Common myeloid progenitor, CD34-positive (primary cell): ENCODE measurements at regions not wholly inside any gene's neighbourhood (a gene's known extent, or its start where the extent isn't known, plus 50 kb on each side); places are given as distances from the start of the nearest gene placed in this dataset.

Experiments
- CTCF ChIA-PET: fragments of 350-600 bp; sonication (Branson Sonifier 250); formaldehyde crosslinking; loops from one replicate; lab custom pipeline; 2021; ENCODE audit warnings: antibody characterized with exemption; lab: Charles Lee
- POLR2A ChIA-PET: fragments of 350-600 bp; sonication (Branson Sonifier 250); formaldehyde crosslinking; loops from one replicate; lab custom pipeline; 2021; ENCODE audit warnings: antibody characterized with exemption; lab: Charles Lee
- DNase-seq, 3 donors: peaks; one replicate each; pipeline versions ENCODE4 v3.0.0 to v3.0.0-alpha.2; 2013
- H3K27ac ChIP-seq, 2 experiments: 1 replicate in 1 of 2; 2 replicates in 1 of 2; pipeline ENCODE4 v1.7.0; 2013; ENCODE audit warnings: inconsistent platforms in 2 of 2, low read length in 2 of 2, mild to moderate bottlenecking in 2 of 2, low read depth in 1 of 2, moderate library complexity in 1 of 2; ENCODE audit not compliant: severe bottlenecking in 2 of 2, insufficient read depth in 1 of 2, poor library complexity in 1 of 2
- H3K27me3 ChIP-seq, 5 experiments: replicated peaks in 2 of 5; 1 replicate in 3 of 5; 2 replicates in 2 of 5; pipeline versions ENCODE4 v1.6.1 to v1.7.0; 2013; ENCODE audit warnings: low read length in 4 of 5, mild to moderate bottlenecking in 2 of 5, moderate library complexity in 2 of 5, inconsistent platforms in 1 of 5; ENCODE audit not compliant: insufficient read depth in 5 of 5, control insufficient read depth in 4 of 5
- H3K36me3 ChIP-seq, 4 experiments: 1 replicate in 2 of 4; 2 replicates in 2 of 4; pipeline versions ENCODE4 v1.6.1 to v1.7.0; 2013; ENCODE audit warnings: low read length in 3 of 4, control low read depth in 1 of 4, mild to moderate bottlenecking in 1 of 4; ENCODE audit not compliant: control insufficient read depth in 4 of 4, insufficient read depth in 4 of 4
- H3K4me1 ChIP-seq, 4 experiments: 1 replicate in 3 of 4; 2 replicates in 1 of 4; pipeline versions ENCODE4 v1.6.1 to v1.7.1; 2013; ENCODE audit warnings: low read length in 3 of 4, mild to moderate bottlenecking in 3 of 4, control low read depth in 1 of 4, inconsistent platforms in 1 of 4, moderate library complexity in 1 of 4; ENCODE audit not compliant: control insufficient read depth in 4 of 4, insufficient read depth in 4 of 4; ENCODE audit errors: control extremely low read depth in 1 of 4
- H3K4me3 ChIP-seq, 7 experiments: 1 replicate in 4 of 7; 2 replicates in 3 of 7; pipeline versions ENCODE4 v1.5.1 to v1.7.0; 2013; ENCODE audit warnings: mild to moderate bottlenecking in 7 of 7, low read length in 6 of 7, moderate library complexity in 6 of 7, inconsistent platforms in 2 of 7, low read depth in 2 of 7, control low read depth in 1 of 7; ENCODE audit not compliant: insufficient read depth in 4 of 7, control insufficient read depth in 1 of 7; ENCODE audit errors: extremely low read depth in 1 of 7
- H3K9me3 ChIP-seq, 5 experiments: 1 replicate in 4 of 5; 2 replicates in 1 of 5; pipeline versions ENCODE4 v1.6.1 to v1.7.1; 2013; ENCODE audit warnings: low read length in 4 of 5, mild to moderate bottlenecking in 2 of 5, inconsistent platforms in 1 of 5, low read depth in 1 of 5, moderate library complexity in 1 of 5; ENCODE audit not compliant: control insufficient read depth in 4 of 5, insufficient read depth in 2 of 5; ENCODE audit errors: control extremely low read depth in 1 of 5
- WGBS: methylation state at CpG from one replicate; pipeline ENCODE4 v1.1.5; 2013; ENCODE audit not compliant: insufficient coverage; 5-methylcytosine and 5-hydroxymethylcytosine counted together

DNA sequence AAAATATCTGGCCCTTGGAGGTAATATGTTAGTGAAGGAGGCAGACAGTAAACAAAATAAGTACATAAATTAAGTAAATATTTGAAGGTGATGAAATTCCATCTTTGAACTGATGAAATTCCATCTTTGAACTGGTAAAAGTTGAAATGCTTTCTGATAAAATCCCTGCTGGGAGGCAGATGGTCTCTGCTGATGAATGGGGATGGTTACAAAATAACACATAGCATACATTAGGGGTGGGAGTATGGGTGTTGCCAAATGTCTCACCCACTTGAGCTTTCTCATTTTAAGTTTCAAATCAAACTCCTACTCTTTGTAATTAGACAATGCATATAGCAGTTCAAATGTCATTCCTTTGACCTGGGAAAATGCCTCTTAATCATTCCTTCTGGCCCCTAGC, 77.5 kb upstream of the SORCS3 start:
- Histone ChIP-seq H3K4me1 (no peaks in the 10 kb centered on the region), H3K36me3 (no peaks in the 10 kb centered on the region), H3K9me3 (peaks cover 0 to 7% (median 1%) of the 10 kb centered on the region in 5 experiments), H3K27me3 (peaks cover 0 to 2% (median 0%) of the 10 kb centered on the region in 5 experiments), H3K27ac (no peak overlapping the region), H3K4me3 (no peak overlapping the region)
- POLR2A ChIA-PET: no interaction called here
- CTCF ChIA-PET: no interaction called here
- no peak for DNase-seq

DNA sequence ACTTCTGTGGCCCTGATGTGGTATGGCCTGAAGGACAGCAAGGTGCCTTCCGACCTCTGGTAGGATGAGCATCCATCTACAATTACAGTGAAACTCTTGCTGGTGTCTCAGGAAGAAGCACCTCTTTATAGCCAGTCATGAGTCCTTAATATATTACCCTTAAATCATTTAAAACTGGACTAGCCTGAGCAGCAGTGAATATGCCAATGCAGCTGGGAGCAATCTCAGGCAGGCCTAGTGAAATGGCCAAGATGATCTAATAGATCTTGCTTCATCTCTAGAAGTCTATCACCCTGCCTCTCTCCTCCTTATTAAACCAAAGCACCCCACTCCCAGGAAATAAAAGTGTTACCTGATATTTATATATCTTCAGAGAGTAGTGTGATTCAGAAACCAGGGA, 66.7 kb upstream of the SORCS3 start:
- POLR2A ChIA-PET: no interaction called here
- Histone ChIP-seq H3K4me1 (no peaks in the 10 kb centered on the region), H3K36me3 (no peaks in the 10 kb centered on the region), H3K9me3 (peaks cover 0 to 15% (median under 1%) of the 10 kb centered on the region in 5 experiments), H3K4me3 (no peak overlapping the region), H3K27me3 (peaks cover 0 to 3% (median 0%) of the 10 kb centered on the region in 5 experiments), H3K27ac (no peak overlapping the region)
- no peak for DNase-seq
- WGBS: no CpG with 5 or more reads among the region's 1 CpG
- CTCF ChIA-PET: no interaction called here

DNA sequence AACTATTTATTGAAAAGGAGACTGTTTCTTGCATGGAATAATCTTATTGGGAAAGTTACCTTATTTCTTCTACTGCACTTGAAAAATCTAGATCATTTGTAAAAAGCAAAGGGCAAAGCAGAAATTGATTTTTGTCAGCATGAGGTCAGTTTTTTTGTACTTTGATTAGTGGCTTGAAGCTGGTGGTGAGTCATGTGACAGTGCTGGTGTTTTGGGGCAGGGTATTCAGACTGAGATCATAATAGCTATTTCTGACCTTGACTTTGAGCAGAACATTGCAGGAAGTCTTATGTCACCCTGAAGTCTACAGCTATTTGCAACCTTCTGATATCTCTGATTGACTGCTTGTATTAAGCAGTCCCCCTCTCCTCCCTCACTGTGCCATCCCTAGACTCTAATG, 66.3 kb upstream of the SORCS3 start:
- Histone ChIP-seq H3K36me3 (no peaks in the 10 kb centered on the region), H3K27me3 (peaks cover 0 to 3% (median under 1%) of the 10 kb centered on the region in 5 experiments), H3K4me3 (no peak overlapping the region), H3K9me3 (peaks cover 0 to 11% (median 0%) of the 10 kb centered on the region in 5 experiments), H3K27ac (no peak overlapping the region), H3K4me1 (no peaks in the 10 kb centered on the region)
- ChIA-PET CTCF (no interaction called here), POLR2A (no interaction called here)
- DNase-seq: no peak

DNA sequence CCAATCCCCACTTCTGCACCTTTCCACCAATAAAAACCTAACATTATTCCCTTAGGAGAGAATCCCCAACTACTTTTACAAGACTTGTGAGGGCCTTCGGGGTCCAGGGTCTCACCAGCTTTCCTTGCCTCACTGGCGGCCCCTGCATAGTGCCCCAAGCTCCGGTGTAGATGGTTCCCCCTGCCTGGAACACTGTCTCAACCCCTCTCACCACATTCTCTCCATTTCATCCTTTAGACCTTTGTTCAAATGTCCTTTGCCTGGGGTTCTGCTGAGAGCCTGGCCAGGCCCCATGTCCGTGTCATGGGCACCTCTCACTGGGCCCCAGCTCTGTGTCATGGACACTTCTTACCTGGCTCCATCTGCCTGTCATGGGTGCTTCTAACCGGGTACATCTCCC, 64.5 kb upstream of the SORCS3 start:
- POLR2A ChIA-PET: no interaction called here
- WGBS: 100% methylated on average over 5 of the region's 5 CpGs
- Histone ChIP-seq H3K27ac (no peak overlapping the region), H3K27me3 (peaks cover 0 to 10% (median 1%) of the 10 kb centered on the region in 5 experiments), H3K4me3 (no peak overlapping the region), H3K36me3 (no peaks in the 10 kb centered on the region), H3K9me3 (peaks cover 0 to 3% (median 0%) of the 10 kb centered on the region in 5 experiments), H3K4me1 (no peaks in the 10 kb centered on the region)
- DNase-seq: no peak
- CTCF ChIA-PET: no interaction called here

- Histone ChIP-seq H3K27ac (no peak overlapping the region), H3K36me3 (no peaks in the 10 kb centered on the region), H3K4me3 (no peak overlapping the region), H3K27me3 (peaks cover 0 to 10% (median 1%) of the 10 kb centered on the region in 5 experiments), H3K9me3 (no peaks in the 10 kb centered on the region), H3K4me1 (no peaks in the 10 kb centered on the region)
- ChIA-PET CTCF (interaction anchor here (6.3 kb wide), 1 partner anchor 170 kb away, joined by 32 read pairs; no protein-coding TSS in a partner anchor), POLR2A (no interaction called here)
- DNase-seq: no peak
- WGBS: no CpG with 5 or more reads among the region's 5 CpGs
These were observed 63.9 kb upstream of the SORCS3 start for GRCh38 chr10:104577163-104577562.

- DNase-seq: no peak
- Histone ChIP-seq H3K27me3 (peaks cover 0 to 10% (median 1%) of the 10 kb centered on the region in 5 experiments), H3K9me3 (peaks cover 0 to 1% (median 0%) of the 10 kb centered on the region in 5 experiments), H3K4me1 (no peaks in the 10 kb centered on the region), H3K27ac (no peak overlapping the region), H3K36me3 (no peaks in the 10 kb centered on the region), H3K4me3 (no peak overlapping the region)
- ChIA-PET POLR2A (no interaction called here), CTCF (interaction anchor here (2.2 to 6.3 kb wide), 2 partner anchors 14 to 171 kb away, joined by 6 to 32 read pairs; no protein-coding TSS in a partner anchor)
- 78% methylated on average over 8 of the region's 12 CpGs for WGBS
These were observed 63.1 kb upstream of the SORCS3 start for GRCh38 chr10:104577861-104578521.

DNA sequence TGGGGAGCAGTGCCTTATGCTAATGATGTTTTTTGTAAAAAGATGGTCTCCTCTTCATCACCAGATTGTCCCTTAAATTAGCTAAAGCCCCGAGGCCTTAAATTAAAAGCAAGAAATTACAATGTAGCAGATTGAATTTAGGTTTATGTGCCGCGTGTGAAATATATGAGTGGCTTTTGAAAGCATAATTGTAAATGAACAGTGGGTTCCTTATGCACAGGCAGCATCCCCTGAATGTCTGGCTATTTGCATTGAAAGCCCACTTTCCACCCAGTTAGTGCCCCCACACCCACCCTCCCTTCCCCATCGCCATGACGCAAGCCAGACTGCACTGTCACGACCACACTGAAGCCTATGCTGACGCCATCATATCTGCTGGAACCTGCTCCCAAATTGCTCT, 62.4 kb upstream of the SORCS3 start:
- no peak for DNase-seq
- no peak overlapping the region for H3K4me3 ChIP-seq
- H3K36me3 ChIP-seq: no peaks in the 10 kb centered on the region
- POLR2A ChIA-PET: no interaction called here
- H3K27me3 ChIP-seq: peaks cover 0 to 10% (median 1%) of the 10 kb centered on the region in 5 experiments
- no peaks in the 10 kb centered on the region for H3K4me1 ChIP-seq
- no peak overlapping the region for H3K27ac ChIP-seq
- peaks cover 0 to 2% (median 0%) of the 10 kb centered on the region in 5 experiments for H3K9me3 ChIP-seq
- 88% methylated on average over 4 of the region's 7 CpGs for WGBS
- CTCF ChIA-PET: interaction anchor here (2.2 to 6.3 kb wide), 2 partner anchors 14 to 172 kb away, joined by 6 to 32 read pairs; no protein-coding TSS in a partner anchor
